GM21576 (cell line): ENCODE measurements at regions not wholly inside any gene's neighbourhood (a gene's known extent, or its start where the extent isn't known, plus 50 kb on each side); places are given as distances from the start of the nearest gene placed in this dataset.
"Not testable (repeated sequence)": the region's sequence is repeated elsewhere in the genome, so short reads cannot be mapped to it uniquely, and the experiment has no call there.

Experiments used
- ATAC-seq: cut with Tn5 transposase; IDR thresholded peaks from one replicate; pipeline ENCODE4 v1.9.1; 2021; ENCODE audit warnings: mild to moderate bottlenecking, moderate library complexity; ENCODE audit not compliant: unreplicated experiment

DNA sequence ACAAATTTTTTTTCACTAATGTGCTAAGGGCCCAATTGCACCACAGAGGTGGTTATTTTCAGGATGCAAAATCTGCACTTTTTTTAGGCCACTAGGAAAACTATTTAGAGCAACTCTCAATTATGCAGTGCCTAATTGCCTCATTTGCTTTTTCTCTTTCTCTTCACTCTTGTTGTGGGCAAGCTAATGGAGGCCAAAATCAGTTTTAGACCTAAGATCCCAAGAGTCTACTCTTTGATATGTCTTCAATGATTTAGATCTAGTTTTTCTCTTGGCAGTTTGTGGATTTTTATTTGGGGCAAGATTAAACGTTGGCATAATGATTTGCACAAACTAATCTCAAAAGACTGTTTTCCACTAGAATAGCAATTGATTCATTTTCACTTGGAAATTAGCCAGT lies 1996.9 kb downstream of the LRRC4C start:
- ATAC-seq, result no peak

DNA sequence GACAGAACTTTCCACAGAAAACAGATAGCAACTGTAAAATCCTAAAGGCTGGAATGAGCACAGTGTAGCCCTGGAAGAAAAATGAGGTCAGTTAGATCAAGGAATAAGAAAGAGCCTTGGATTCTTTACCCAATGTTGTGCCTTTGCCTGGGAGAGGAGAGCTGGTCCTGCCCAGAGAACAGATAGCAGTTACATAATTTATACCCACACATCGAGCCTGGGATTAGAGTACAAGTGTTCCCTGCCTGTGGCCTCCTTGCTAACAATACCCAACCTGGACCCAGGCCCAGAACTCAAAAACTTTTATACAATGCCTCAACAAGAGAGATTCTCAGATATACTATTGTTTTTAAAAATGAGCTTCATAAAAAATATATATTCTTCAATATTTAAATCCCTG lies 1998.4 kb downstream of the LRRC4C start:
- ATAC-seq, result no peak

DNA sequence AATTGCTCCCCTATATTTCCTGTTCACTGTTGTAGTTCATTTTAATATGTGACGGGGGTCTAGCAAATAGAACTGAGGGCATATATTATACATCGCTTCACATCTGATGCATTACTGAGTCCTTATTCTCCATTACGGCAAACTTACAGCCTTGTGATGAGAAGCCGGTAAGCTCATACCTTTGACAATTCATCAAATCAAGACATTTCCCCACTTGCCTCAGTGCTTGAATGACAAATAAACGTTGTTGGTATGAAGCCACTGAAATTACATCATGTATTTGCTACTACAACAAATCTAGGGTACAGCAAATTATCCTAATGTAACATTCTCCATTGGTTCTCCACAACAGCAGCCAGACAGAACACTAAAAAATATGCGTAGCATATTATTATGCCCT lies 1999.8 kb downstream of the LRRC4C start:
- no peak for ATAC-seq

DNA sequence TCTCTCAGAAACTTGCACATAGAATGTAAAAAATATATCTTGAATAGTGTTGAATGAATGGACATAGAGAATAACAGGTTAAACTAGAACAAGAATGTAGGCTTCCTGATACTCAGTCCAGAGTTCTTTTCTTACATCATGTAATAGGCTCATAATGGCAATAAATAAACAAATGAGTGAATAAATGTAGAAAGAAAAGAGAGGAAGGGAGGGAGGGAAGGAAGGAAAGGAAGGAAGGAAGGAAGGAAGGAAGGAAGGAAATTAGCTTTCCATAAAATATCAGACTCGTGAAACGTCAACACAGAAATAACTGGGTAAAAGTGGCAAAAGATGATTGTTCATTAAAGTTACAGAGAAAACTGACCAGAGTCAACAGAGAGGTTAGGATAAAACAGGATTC lies 2001.0 kb downstream of the LRRC4C start:
- no peak for ATAC-seq

GRCh38 chr11:39443424-39444022 lies 2015.9 kb downstream of the LRRC4C start:
- ATAC-seq, result no peak

DNA sequence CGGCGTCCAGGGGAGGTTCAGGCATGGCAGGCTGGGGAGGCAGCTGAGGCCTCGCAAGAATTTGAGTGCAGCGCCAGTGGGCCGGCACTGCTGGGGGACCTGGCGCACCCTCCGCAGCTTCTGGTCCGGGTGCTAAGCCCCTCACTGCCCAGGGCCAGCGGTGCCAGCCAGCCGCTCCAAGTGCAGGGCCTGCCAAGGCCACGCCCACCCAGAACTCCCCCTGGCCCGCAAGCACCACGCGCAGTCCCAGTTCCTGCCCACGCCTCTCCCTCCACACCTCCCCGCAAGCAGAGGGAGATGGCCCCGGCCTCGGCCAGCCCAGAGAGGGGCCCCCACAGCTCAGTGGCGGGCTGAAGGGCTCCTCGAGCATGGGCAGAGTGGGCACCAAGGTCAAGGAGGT lies 2017.3 kb downstream of the LRRC4C start:
- ATAC-seq, result no peak

DNA sequence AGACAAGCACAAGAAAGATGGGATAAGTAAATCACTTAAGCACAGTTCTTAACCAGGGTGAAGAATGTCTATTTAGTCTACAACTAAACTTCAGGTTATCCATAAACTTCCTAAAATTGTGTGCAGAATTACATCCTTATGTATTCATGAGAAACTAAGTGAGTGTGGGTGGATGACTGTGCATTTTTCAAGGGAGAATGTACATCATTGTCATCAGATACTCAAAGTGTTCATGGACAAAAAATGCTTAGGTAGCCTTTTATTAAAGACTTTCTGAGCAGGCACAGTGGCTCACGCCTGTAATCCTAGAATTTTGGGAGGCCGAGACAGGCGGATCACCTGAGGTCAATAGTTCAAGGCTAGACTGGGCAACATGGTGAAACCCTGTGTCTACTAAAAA lies 2023.8 kb downstream of the LRRC4C start:
- ATAC-seq, result no peak

DNA sequence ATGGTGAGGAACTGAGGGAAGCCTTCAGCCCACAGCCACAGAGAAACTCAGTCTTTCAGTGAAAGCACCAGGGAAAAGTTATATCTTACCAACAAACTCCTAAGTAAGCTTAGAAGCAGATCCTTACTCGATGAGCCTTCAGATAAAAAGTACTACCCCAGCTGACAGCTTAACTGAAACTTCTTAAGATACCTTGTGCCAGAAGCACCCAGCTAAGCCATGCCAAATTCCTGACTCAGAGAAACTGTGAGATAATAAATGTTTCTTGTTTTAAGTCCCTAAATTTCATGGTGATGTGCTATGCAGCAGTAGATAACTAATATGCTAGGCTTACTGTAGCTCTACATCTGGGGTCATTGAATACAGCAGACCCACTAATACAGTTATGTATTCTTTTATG lies 2025.0 kb downstream of the LRRC4C start:
- ATAC-seq, result no peak

DNA sequence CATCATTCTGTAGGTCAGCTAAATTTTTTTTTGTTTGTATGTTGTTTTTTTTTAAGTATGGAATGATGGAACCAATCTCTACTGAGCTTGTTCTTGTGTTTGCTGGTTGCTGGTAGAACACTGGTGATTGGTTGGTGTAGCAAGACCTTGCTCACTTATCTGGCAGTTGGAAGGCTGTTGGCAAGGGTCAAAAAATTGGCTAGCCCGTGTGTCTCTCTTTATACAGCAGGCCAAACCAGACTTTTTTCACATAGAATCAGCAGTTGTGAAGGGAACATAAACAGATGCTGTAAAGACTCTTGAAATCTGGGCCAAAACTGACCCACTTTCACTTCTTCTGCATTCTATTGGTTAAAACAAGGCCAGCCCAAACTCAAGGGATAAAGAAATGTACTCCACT lies 2026.5 kb downstream of the LRRC4C start:
- ATAC-seq, result no peak

GRCh38 chr11:39425226-39425625 lies 2034.2 kb downstream of the LRRC4C start:
- ATAC-seq, result no peak

DNA sequence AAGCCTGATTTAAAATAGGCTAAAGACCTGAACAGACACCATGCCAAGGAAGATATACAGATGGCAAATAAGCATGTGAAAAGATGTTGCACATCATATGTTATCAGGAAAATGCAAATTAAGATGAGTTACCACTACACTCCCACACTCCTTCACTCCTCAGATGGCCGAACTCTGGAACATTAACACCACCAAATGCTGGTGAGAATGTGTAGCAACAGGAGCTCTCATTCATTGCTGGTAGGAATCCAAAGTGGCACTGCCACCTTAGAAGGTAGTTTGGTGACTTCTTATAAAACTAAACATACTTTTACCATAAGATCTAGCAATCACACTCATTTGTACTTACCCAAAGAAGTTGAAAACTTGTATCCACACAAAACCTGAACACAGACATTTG lies 2047.3 kb downstream of the LRRC4C start:
- no peak for ATAC-seq

DNA sequence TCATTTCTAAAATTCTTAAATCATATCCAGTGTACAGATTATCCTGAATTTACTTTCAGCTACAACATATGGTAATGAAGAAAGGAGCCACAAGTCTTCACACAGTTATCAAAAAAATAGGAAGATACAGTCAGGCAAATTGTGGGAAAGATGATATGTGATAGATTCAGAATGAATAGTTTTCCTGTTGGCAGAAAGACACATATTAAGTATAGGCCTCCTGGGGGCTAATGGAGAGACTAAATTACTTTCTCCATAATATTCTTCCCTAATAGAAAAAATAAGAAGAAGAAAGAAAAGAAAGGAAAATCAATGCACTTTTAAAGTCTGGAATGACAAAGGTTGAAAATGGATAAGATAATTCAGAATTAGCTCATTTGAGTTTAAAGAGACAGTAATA lies 2073.5 kb downstream of the LRRC4C start:
- no peak for ATAC-seq

DNA sequence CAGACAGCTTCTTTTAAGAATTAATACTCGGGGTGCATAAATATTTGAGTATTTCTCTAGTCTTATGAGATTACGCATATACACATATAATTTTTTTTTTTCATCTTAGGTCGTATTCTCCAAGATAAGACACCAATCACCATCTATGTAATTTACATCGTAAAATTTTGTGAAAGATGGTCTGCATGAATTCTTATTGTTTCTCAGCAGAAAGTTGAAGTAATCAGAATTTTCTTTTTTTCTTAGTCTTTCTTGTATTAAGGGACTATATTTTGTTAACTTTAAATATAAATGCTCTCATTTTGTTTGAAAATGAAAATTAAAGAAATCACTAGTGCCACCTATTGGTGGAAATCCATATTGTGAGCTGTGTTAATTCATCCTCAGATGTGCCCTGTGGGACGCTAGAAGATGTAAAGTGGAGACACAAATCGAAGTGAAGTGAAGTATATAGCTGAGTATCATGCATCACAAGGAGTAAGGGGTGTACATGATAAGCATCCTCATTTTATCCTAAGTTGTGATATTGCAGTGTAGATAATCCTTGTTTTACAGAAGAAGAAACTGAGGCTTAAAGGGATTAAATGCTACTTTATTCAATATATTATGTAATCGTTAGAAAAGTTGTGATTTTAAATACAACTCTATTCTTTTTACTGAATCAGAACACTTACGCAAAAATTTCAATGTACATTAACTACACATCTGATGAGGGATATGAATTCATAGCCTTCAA lies 2084.3 kb downstream of the LRRC4C start:
- no peak for ATAC-seq

DNA sequence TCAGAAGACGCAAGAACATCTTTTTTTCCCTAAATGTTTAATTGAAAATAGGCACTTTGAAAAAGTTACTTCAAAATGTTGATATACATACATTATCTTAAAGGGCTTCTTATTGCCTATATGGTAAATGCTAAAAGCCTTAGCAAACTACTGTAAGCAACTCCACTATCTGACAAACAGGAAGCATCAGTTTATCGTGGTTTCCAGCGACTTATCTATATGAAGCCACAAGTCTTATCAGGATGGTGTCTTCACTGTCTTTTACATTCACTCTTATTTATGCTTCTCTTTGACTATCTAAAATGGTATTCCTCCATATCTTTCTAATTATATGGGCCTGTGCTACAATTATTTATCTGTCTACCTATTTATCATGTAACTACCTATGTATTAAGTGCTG lies 2091.9 kb downstream of the LRRC4C start:
- no peak for ATAC-seq

- no peak for ATAC-seq
Observed at GRCh38 chr11:39365809-39366436, 2093.5 kb downstream of the LRRC4C start.

DNA sequence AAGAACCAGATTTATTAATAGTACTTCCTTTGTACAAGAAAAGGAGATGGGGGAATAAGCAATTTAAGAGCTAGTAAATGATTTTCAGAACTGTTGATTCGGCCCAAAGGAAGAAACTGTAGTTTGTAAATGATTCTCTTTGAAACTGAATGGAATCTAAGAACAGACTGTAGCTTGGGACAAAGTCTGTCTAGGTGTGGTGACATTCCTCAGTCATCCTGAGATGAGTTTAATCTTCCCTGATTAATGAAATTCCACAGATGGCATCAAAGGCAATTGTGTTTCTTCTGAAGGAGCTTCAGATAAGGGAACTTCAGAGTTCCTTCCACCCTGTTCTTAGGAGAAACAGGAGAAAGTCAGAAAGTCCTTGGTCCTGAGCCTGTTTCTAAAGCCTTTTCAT lies 2095.9 kb downstream of the LRRC4C start:
- no peak for ATAC-seq

DNA sequence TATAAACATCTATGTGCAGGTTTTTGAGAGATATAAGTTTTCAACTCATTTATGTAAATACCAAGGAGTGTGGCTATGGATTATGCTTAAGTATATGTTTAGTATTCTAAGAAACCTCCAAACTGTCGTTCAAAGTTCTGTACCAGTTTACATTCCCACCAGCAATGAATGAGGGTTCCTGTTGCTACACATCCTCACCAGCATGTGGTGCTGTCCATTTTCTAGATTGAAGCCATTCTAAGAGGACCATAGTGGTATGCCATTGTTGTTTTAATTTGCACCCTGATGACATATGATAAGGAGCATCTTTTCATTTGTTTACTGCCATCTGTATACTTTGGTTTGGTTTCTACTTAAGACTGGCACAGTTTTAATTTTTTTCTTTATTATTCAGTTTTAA lies 2097.9 kb downstream of the LRRC4C start:
- ATAC-seq, result no peak

DNA sequence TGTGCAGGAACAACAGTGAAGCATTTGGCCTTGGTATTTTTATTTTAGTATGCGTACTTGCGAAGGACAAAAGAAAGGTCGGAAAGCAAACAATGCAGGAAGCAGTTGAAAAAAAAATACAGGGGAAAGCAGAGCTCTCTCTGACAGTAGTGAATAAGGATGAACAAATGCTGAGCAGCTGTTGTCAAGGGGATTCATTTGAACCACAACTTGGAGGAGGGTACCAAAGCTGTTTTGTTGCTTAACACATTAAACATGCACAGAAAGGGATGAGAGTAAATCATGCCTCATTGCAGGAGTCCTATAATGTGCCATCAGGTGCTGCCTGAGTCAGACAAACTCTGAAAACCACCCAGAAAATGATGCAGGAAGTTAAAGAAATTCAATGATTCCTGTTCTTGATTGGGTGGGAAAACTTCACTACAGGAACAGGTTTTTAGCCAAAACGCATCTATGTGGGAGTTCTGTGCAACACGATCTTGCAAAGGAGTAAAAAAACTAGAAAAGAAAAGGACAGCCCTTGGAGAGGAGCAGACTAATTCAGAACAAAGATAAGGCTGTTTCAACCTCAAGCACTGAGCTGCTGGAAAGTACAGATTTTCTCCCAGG lies 2113.5 kb downstream of the LRRC4C start:
- ATAC-seq, result no peak

DNA sequence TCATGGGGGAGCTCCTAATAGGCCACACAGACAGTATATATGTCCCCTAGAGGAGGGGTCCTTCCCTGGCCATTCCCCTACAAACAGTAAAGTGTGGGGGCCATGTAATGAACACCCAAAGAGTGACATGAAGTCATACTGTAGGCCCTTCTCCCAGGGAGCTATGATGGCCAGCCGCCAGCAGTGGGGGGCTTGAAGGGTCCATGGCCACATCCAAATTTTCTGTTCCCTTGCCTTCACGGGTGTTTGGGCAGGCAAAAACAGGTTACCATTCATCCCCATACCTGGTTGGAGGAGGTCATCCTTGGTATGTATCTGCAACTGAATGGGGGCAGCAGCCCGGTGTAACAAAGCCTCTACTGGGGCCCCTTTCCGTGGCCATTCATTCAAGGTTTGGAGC lies 2118.0 kb downstream of the LRRC4C start:
- no peak for ATAC-seq

- not testable (repeated sequence) for ATAC-seq
Observed at GRCh38 chr11:39333006-39333405, 2126.4 kb downstream of the LRRC4C start.

DNA sequence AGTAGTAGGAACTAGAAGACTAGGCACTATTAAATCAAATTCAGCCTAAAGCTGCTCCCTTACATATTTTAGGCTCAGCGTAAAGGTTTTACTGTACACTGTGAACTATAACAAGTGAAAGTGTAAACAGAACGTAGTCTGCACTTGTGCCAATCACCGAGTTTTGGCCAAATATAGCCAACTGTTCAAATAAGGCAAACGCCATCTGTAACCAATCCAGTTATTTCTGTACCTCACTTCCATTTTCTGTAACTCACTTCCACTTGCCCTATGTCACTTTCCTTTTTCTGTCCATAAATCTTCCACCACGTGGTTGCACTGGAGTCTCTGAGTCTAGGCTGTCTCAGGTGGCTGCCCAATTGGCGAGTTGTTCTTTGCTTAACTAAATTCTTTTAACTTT lies 2132.2 kb downstream of the LRRC4C start:
- ATAC-seq, result no peak

DNA sequence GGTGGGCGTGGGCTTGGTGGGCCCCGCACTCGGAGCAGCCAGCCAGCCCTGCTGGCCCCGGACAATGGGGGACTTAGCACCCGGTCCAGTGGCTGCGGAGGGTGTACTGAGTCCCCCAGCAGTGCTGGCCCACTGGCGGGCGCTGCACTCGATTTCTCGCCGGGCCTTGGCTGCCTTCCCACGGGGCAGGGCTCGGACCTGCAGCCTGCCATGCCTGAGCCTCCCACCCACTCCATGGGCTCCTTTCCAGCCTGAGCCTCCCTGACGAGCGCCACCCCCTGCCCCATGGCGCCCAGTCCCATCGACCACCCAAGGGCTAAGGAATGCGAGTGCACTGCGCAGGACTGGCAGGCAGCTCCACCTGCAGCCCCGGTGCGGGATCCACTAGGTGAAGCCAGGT lies 2147.6 kb downstream of the LRRC4C start:
- ATAC-seq, result not testable (repeated sequence)
